ENCODE measurements at regions not wholly inside any gene's neighbourhood (a gene's known extent, or its start where the extent isn't known, plus 50 kb on each side); places are given as distances from the start of the nearest gene placed in this dataset.
A peak's percentile ranks its signal among the peaks of the same experiment; 100 is the strongest.

- no peak for DNase-seq
Observed at GRCh38 chr12:30874455-30875321, 51.9 kb upstream of the TSPAN11 start.

- no peak for DNase-seq
Observed at GRCh38 chr12:30870491-30871265, 55.9 kb upstream of the TSPAN11 start.

GRCh38 chr12:30867415-30867814 lies 59.1 kb upstream of the TSPAN11 start:
- DNase-seq = no peak

- DNase-seq = no peak
Observed at GRCh38 chr12:30866256-30866655, 60.3 kb upstream of the TSPAN11 start.

- DNase-seq = no peak
Observed at GRCh38 chr12:30863839-30864238, 62.7 kb upstream of the TSPAN11 start.

- no peak for DNase-seq
Observed at GRCh38 chr12:30862486-30862885, 64.1 kb upstream of the TSPAN11 start.

- no peak for DNase-seq
Observed at GRCh38 chr12:30859226-30859625, 67.3 kb upstream of the TSPAN11 start.

GRCh38 chr12:30858471-30858870 lies 68.1 kb upstream of the TSPAN11 start:
- DNase-seq = no peak

- DNase-seq = no peak
Observed at GRCh38 chr12:30853561-30854133, 72.9 kb upstream of the TSPAN11 start.

GRCh38 chr12:30850684-30851083 lies 75.9 kb upstream of the TSPAN11 start:
- no peak for DNase-seq

GRCh38 chr12:30847259-30847658 lies 79.3 kb upstream of the TSPAN11 start:
- peak in 1 of 14 donors; percentile 20 for DNase-seq

- no peak for DNase-seq
Observed at GRCh38 chr12:30846776-30847175, 79.8 kb upstream of the TSPAN11 start.

- no peak for DNase-seq
Observed at GRCh38 chr12:30845676-30846075, 80.9 kb upstream of the TSPAN11 start.

- DNase-seq = no peak
Observed at GRCh38 chr12:30843211-30843610, 83.3 kb upstream of the TSPAN11 start.

GRCh38 chr12:30840715-30841114 lies 85.8 kb upstream of the TSPAN11 start:
- no peak for DNase-seq

GRCh38 chr12:30839643-30840220 lies 85.0 kb upstream of the CAPRIN2 start:
- no peak for DNase-seq

- no peak for DNase-seq
Observed at GRCh38 chr12:30837595-30837994, 82.8 kb upstream of the CAPRIN2 start.

GRCh38 chr12:30836656-30837445 lies 82.1 kb upstream of the CAPRIN2 start:
- DNase-seq = no peak

GRCh38 chr12:30835216-30835615 lies 80.5 kb upstream of the CAPRIN2 start:
- no peak for DNase-seq

- DNase-seq = no peak
Observed at GRCh38 chr12:30830751-30831150, 76.0 kb upstream of the CAPRIN2 start.

- no peak for DNase-seq
Observed at GRCh38 chr12:30829876-30830275, 75.1 kb upstream of the CAPRIN2 start.

- DNase-seq = no peak
Observed at GRCh38 chr12:30828686-30829085, 73.9 kb upstream of the CAPRIN2 start.
